ENCODE measurements at regions not wholly inside any gene's neighbourhood (a gene's known extent, or its start where the extent isn't known, plus 50 kb on each side); places are given as distances from the start of the nearest gene placed in this dataset.

- Mint-ChIP-seq H3K4me3 (no peak overlapping the region), H3K27ac (no peak overlapping the region), H3K36me3 (ENCODE audit: low read depth) (peaks cover 2% of the 10 kb centered on the region), H3K9me3 (peaks cover 61% of the 10 kb centered on the region), H3K27me3 (ENCODE audit: insufficient read depth) (peaks cover 4% of the 10 kb centered on the region), H3K4me1 (peaks cover 8% of the 10 kb centered on the region)
- no peak overlapping the region for H3K9ac ChIP-seq (ENCODE audit: extremely low read depth, low read length, poor library complexity, severe bottlenecking)
- H3K9me3 ChIP-seq (ENCODE audit: control insufficient read depth, low read length), result peaks cover 37% of the 10 kb centered on the region
- TF ChIP-seq, protein P1, sequence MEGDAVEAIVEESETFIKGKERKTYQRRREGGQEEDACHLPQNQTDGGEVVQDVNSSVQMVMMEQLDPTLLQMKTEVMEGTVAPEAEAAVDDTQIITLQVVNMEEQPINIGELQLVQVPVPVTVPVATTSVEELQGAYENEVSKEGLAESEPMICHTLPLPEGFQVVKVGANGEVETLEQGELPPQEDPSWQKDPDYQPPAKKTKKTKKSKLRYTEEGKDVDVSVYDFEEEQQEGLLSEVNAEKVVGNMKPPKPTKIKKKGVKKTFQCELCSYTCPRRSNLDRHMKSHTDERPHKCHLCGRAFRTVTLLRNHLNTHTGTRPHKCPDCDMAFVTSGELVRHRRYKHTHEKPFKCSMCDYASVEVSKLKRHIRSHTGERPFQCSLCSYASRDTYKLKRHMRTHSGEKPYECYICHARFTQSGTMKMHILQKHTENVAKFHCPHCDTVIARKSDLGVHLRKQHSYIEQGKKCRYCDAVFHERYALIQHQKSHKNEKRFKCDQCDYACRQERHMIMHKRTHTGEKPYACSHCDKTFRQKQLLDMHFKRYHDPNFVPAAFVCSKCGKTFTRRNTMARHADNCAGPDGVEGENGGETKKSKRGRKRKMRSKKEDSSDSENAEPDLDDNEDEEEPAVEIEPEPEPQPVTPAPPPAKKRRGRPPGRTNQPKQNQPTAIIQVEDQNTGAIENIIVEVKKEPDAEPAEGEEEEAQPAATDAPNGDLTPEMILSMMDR (conservative IDR thresholded peaks at IDR 0.05), result no peak
- H3K4me3 ChIP-seq (ENCODE audit: low read length), result no peak overlapping the region
- H3K36me3 ChIP-seq (ENCODE audit: control insufficient read depth, insufficient read depth, low read length), result no peaks in the 10 kb centered on the region
- H3K4me1 ChIP-seq (ENCODE audit: control insufficient read depth, insufficient read depth, low read length), result peaks cover 9% of the 10 kb centered on the region
- no peaks in the 10 kb centered on the region for H3K27me3 ChIP-seq (ENCODE audit: control insufficient read depth, insufficient read depth, low read length, poor library complexity, severe bottlenecking)
- DNase-seq, result no peak
- 86 to 94% methylated on average over 2 of the region's 2 CpGs for WGBS, 2 experiments (ENCODE audit: insufficient coverage in 1 of 2, insufficient read length in 1 of 2)
- H3K27ac ChIP-seq (ENCODE audit: low read depth, low read length), result no peak overlapping the region
These were observed 253.3 kb downstream of the KLF13 start for GRCh38 chr15:31579976-31580375.

DNA sequence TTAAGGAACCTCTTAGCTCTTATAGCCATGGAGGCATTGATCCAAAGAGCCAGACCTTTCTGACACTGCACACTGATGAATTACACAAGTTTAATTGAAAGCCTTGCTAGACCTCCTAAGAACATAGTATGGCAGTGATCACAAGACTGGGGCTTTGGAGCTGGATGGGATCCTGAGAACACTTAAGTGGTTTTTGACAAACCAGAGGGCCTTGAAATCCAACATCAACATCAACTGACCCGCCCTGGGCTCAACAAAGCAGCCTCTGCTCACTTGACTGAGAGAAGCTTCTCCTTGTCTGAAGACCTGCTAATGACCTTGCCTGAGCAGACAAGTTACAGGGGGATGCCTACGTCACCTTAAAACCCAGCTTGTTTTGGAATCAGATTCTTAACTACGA lies 257.6 kb downstream of the KLF13 start:
- no peaks in the 10 kb centered on the region for H3K36me3 ChIP-seq (ENCODE audit: control insufficient read depth, insufficient read depth, low read length)
- H3K4me1 ChIP-seq (ENCODE audit: control insufficient read depth, insufficient read depth, low read length), result no peaks in the 10 kb centered on the region
- H3K36me3 Mint-ChIP-seq (ENCODE audit: low read depth), result peaks cover 2% of the 10 kb centered on the region
- 71 to 72% methylated on average over 2 to 3 of the region's 3 CpGs for WGBS, 2 experiments (ENCODE audit: insufficient coverage in 1 of 2, insufficient read length in 1 of 2)
- no peak overlapping the region for H3K9ac ChIP-seq (ENCODE audit: extremely low read depth, low read length, poor library complexity, severe bottlenecking)
- H3K27ac ChIP-seq (ENCODE audit: low read depth, low read length), result no peak overlapping the region
- peaks cover 30% of the 10 kb centered on the region for H3K9me3 ChIP-seq (ENCODE audit: control insufficient read depth, low read length)
- H3K27me3 Mint-ChIP-seq (ENCODE audit: insufficient read depth), result peaks cover 4% of the 10 kb centered on the region
- TF ChIP-seq, protein P1 (conservative IDR thresholded peaks at IDR 0.05), result no peak
- no peak for DNase-seq
- no peak overlapping the region for H3K27ac Mint-ChIP-seq
- H3K4me3 Mint-ChIP-seq, result no peak overlapping the region
- H3K27me3 ChIP-seq (ENCODE audit: control insufficient read depth, insufficient read depth, low read length, poor library complexity, severe bottlenecking), result no peaks in the 10 kb centered on the region
- peaks cover 34% of the 10 kb centered on the region for H3K9me3 Mint-ChIP-seq
- H3K4me3 ChIP-seq (ENCODE audit: low read length), result no peak overlapping the region
- no peaks in the 10 kb centered on the region for H3K4me1 Mint-ChIP-seq

- Histone ChIP-seq H3K4me3 (ENCODE audit: low read length) (no peak overlapping the region), H3K36me3 (ENCODE audit: control insufficient read depth, insufficient read depth, low read length) (no peaks in the 10 kb centered on the region), H3K27me3 (ENCODE audit: control insufficient read depth, insufficient read depth, low read length, poor library complexity, severe bottlenecking) (no peaks in the 10 kb centered on the region), H3K4me1 (ENCODE audit: control insufficient read depth, insufficient read depth, low read length) (no peaks in the 10 kb centered on the region), H3K9ac (ENCODE audit: extremely low read depth, low read length, poor library complexity, severe bottlenecking) (no peak overlapping the region), H3K9me3 (ENCODE audit: control insufficient read depth, low read length) (peaks cover 20% of the 10 kb centered on the region), H3K27ac (ENCODE audit: low read depth, low read length) (no peak overlapping the region)
- Mint-ChIP-seq H3K9me3 (peaks cover 26% of the 10 kb centered on the region), H3K27ac (no peak overlapping the region), H3K27me3 (ENCODE audit: insufficient read depth) (peaks cover 2% of the 10 kb centered on the region), H3K4me3 (no peak overlapping the region), H3K36me3 (ENCODE audit: low read depth) (peaks cover 2% of the 10 kb centered on the region), H3K4me1 (no peaks in the 10 kb centered on the region)
- no peak for DNase-seq
- TF ChIP-seq, protein P1 (conservative IDR thresholded peaks at IDR 0.05), result no peak
- 85 to 100% methylated on average over 4 to 9 of the region's 9 CpGs for WGBS, 2 experiments (ENCODE audit: insufficient coverage in 1 of 2, insufficient read length in 1 of 2)
These were observed 258.6 kb downstream of the KLF13 start for GRCh38 chr15:31585240-31585639.

All from endodermal cell (in vitro differentiated cells).